ENCODE measurements at regions not wholly inside any gene's neighbourhood (a gene's known extent, or its start where the extent isn't known, plus 50 kb on each side); places are given as distances from the start of the nearest gene placed in this dataset.

DNA sequence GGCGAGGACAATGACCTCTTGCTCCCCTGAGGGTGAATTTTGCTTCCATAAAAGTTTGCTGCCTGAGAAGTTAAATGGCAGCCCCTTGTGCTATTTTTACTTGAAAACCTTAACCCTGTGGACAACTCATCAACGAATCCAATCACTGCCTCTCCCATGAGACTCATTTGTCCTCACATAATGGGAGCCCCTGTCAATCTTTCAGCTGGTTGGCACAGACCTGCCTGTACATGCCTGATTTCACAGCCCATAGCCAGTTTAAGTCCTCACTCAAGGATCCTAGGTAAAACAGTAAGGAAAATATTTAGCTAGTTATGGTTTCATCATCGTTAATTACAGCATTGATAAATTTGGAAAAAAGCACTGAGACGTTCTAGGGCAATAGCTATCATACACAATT is 207.4 kb downstream of the NHLRC3 start:
- DNase-seq, result no peak

DNA sequence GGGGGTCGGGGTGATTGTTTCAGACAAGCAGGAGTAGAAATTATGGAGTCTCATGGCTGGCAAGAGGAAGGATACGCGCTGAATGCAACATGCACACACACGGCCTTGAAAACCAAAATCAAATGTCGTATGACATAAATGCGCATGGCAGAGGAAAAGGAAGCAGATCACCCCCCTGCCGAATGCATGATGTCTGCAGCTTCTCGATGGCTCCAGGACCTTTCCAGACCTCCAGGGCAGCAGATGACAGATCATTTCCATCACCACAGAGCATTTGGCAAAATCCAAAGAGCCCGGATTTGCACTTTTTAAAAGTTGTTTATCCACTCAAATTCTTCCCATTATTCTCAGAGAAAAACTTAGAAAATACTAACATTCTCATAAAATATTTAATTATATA is 211.7 kb downstream of the NHLRC3 start:
- DNase-seq, result no peak

DNA sequence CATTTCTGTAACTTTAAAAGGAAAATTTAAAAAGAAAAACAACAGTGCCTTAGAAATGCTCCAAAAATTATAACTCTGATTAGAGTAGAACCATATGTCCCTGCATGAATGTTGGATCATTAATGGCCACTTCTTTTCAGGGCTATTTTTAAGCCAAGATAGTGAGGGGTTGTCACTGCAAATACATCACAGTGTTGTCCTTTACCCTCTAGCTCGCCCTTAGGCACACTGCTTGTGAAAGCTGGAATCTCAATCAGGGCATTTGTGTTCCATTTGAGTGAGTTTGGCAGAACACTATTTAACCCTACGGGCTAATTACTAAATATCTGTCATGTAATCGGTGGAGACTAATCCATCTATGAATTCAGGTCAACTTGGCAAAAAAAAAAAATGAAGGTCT is 212.2 kb downstream of the NHLRC3 start:
- DNase-seq, result no peak

DNA sequence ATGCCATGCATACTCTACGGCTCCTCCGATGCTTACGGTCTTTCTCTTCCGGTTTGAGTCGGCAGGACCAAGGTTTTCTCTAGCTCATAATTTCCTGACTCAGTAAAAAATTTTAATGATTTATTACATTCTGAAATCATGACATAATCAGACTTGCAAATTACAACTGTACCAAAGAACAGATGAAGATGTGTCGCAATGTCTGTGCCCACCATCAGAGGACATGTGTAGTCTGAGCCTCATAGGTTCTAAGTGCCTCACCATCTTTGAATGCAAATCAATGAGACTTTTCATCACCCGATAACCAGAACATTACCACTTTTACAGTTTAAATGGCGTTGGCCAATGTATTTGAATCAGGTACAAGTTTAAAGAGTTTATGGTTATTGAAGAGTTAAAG is 213.1 kb downstream of the NHLRC3 start:
- DNase-seq, result no peak

DNA sequence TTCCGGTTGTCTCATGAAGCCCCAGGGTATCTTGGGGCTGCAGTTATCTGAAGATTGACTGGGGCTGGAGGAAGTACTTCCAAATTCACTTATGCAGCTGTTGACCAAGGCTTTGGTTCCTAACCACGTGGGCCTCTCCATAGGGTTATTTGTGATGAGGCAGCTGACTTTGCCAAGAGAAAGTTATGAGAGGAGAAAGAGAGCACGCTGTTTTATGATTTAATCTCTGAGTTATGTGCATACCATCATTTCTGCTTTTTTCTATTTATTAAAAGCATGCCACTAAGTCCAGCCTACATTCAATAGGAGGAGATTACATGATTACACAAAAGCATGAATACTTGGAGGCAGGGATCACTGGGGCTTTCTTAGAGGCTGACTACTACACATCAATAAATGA is 215.5 kb downstream of the NHLRC3 start:
- no peak for DNase-seq

DNA sequence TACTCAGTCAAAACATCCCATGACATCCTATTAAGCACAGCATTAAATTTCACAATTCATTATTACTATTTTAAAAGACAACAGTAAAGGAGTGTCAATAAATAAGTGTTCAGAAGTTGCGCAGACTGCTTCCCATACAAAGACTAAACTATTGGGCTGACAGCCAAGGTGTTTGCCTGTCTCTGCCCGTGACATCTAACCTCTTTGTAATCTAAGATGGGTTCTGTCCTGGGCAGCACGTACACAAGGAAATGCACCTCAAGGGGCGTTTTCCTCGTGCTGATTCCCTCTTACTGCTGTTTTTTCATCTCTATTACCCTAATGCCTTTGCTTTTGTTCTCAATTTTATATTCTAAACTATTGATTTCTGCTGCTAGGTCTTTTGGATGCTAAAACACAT is 216.3 kb downstream of the NHLRC3 start:
- DNase-seq, result no peak

DNA sequence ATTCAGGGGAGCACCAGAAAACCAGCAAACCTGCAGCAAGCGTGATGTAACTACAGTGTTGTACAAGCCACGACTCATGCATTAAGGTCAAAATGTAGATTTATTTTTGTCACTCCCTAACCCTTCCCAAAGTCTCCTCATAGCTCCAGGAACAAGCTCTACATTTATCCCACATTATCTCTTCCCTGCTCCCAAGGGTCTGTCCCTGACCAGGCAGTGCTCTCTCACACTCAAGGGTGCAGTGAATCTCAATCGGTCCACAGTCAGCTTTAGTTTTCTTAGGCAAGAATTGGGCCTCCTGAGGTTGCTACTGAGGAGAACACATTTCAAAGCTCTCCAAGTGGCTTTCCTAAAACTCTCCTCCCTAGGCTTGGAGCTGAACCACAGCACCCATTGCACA is 219.4 kb downstream of the NHLRC3 start:
- no peak for DNase-seq

DNA sequence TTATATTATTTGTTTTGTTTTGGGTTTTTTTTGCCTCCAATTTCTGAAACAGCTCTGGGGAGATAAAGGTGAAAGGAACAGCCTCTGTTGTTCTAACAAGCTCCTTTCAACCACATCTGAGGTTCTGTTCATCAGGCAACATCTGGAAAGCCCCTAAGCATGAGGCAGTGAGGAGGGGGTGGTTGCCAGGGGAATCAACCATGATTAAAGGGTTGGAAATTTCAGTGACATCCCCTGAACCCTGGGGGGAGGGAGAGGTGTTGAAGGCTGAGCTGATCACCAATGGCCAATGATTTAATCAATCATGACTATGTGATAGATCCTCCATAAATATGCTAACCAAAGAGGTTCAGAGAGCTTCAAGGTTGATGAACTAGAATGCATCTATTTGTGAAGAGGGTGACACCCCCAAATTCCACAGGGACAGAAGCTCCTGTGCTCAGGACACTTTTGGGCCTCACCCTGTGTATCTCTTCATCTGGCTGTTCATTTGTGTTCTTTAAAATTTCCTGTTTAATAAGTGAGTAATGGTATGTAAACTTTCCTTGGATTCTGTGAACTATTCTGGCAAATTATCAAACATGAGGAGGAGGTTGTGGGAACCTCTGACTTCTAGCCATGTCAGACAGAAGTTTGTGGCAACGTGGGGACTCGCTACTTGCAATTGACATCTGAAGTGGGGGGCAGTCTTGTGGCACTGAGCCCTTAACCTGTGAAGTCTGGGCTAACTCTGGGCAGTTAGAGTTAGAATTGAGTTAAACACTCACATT is 221.3 kb downstream of the NHLRC3 start:
- DNase-seq, result no peak

DNA sequence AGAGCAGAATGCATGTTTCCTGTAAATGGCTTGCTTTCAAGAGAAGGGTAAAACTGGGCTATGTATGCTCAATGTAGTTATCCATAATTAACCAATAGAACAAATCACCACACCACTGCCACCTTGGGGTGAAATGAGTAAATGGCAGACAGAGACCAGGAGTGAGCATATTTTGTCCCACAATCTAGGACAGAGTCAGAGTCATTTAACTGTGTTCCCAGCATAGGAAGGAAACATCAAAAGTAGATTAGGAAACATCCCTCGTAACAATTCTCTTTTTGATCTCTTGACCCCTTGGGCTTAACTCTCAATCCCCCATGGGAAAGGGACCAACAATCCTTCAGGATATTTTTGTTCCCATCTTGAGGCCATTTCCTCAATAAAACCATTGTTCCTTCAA is 224.8 kb downstream of the NHLRC3 start:
- DNase-seq, result peak; percentile 78

DNA sequence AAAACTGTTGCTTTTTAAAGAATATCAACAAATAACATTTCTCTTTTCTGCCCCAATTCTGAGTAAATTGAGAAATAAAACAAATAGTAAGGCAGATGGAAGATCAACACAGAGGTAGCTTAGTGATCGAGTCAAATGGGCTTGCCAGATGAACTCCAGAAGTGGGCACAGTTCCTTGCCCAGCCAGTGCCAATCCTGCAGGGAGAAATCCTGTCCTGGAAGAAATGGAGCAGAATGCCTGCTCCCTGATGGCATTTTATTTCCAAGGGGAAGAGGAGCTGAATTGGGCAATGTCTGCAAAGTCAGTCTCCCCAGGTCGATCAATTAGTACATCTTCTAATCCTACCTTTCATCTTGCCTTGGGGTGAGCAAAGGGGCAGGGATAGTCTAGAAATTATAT is 225.3 kb downstream of the NHLRC3 start:
- no peak for DNase-seq

DNA sequence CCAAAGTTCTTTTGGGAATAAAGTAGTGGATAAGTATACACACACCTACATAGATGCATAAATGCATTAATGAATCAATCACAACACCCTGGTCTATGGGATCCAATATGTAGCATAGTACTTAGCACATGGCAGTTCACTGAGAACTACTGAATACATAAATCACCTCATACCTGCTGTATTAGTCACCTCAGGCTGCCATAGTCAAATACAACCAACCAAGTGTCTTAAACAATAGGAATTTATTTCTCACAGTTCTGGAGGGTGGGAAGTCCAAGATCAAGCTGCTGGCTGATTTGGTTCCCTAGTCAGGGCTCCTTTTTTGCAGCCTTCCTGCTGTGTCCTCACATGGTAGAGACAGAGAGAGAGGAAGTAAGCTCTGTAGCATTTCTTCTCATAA is 228.2 kb downstream of the NHLRC3 start:
- DNase-seq, result no peak

DNA sequence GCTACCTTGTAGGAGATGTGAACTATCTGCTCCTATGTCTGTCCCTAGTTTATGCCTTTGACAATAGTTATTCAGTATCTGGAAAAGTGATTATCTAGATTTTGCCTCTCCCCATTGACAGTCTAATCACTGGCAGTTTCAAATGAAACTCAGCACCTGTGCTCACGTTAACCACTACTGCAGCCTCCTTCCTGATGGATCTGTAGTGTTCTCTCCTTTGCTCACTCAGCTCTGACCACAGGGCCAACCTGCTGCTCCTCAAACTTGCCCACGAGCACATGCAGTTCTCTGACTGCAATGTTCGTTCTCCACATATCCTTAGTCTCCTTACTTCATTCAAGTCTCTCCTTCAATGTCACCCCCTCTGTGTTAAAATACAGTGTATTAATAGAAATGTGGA is 230.1 kb downstream of the NHLRC3 start:
- no peak for DNase-seq

DNA sequence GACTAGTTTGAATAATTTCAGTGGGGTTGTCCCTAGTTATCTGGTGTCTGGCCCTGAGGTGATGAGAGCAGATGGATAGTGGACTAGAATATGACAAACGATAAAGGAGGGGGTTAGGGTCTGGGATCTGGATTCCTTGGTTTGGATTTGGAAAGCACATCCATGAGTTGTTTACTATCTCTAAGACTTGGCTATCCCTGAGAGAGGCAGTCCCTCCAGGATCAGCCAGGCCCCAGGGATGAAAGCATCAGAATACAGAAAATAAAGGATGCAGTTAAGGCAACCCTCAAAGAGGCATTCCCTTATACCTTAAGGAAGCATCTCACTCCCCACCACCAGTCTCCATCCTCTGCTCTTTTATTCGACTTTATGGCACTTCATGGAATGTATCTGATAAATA is 230.7 kb downstream of the NHLRC3 start:
- no peak for DNase-seq

DNA sequence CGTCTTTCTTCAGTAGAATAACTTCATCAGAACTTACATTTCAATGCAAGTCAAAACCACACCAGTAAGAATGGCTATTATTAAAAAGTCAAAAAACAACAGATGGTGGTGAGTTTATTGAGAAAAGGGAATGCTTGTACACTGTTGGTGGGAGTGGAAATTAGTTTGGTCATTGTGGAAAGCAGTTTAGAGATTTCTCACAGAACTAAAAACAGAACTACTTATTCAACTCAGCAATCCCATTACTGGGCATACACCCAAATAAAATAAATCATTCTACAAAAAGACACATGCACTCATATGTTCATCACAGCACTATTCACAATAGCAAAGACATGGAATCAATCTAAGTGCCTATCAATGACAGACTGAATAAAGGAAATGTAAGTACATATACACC is 231.2 kb downstream of the NHLRC3 start:
- DNase-seq, result no peak

DNA sequence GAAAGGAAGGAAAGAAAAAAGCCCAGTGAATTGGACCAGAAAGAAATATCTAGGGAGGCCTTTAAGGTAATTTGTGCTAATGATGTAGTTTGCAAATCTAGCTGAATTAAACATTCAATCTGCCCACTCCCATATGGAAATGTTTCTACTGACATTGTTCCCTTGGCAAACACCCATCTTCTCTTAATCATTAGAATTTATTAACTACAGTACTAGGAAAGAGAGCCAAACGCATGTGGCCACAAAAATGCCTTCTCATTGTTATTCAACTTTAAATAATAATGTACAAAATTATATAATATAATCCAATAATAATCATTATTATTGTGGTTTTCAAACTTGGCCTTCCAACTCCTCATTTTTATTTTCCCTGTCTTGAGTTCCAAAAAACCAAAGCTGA is 234.7 kb downstream of the NHLRC3 start:
- no peak for DNase-seq

DNA sequence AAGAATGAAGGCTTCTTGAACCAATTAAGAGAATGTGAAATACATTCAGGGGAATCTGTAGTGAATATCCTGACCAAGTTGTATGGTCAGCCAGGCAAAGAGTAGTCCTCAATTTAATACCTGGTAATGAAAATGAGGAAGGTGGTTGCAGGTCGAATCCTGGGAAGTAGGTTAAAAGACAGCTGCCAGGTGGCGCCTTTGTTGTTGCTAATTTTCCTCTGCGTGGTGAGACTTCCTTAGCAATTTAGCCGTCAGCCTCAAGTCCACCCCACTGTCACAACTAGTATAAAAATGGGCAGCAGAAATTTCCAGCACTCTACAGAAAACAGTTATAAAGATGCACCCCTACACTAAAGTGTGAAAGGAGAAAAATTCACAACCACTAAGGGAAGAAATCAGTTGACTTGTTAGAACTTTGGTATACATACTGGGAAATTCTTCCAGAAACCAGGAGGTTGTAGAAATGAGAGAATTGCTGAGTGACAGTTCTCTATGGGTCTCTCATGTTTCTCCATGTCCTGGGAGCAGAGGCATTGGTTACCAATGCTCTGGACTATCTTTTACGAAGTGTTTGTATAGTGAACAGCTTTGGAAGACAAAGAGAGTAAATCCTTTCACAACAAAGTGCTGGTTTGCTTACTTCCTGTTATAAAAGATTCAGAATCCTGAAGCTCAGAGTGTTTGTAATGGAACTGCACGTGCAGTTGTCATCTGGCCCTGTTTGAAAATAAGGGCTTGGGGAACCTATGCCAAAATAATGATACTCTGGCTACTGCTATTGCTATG is 235.9 kb downstream of the NHLRC3 start:
- DNase-seq, result no peak

DNA sequence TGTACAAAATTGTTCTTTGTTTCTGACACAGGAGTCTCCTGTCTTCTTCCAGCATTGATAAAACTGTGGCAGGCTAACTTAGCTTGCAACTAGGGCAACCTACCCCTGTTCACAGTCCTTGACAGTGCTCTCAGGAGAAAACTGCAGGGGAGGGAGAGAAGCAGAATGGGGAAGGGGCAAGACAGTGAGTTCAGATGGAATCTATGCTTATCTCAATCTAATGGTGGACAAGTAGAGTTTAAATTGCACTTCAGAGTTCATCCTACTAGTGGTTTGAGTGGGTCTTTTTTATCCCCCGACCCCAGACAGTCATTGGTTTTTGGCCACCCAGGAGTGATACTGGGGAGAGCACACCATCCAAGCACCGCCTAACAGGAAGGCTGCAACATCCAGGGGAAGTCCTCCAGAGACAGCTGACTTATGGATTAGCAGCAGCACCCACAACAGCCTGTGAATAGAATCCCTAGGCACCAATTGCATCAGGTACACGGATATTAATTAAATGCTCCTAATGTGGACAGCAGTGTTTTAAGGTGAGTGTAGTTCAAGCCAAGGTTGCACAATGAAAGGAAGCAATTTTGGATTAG is 236.6 kb downstream of the NHLRC3 start:
- DNase-seq, result no peak

DNA sequence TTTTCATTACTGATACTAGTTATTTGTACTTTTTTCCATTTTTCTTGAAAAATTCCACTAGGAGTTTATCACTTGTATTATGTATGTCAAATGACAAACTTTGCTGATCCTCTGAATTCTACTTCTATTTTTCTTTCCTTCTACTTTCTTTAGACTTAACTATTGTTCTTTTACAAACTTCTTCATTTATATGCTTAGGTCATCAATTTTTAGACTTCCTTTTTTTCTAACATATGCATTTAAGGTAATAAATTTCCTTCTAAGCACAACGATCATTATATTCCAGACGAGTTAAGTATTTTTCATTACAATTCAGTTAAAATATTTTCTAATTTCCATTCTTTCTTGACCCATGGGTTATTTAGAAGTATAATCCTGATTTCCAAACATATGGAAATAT is 240.8 kb downstream of the NHLRC3 start:
- no peak for DNase-seq

DNA sequence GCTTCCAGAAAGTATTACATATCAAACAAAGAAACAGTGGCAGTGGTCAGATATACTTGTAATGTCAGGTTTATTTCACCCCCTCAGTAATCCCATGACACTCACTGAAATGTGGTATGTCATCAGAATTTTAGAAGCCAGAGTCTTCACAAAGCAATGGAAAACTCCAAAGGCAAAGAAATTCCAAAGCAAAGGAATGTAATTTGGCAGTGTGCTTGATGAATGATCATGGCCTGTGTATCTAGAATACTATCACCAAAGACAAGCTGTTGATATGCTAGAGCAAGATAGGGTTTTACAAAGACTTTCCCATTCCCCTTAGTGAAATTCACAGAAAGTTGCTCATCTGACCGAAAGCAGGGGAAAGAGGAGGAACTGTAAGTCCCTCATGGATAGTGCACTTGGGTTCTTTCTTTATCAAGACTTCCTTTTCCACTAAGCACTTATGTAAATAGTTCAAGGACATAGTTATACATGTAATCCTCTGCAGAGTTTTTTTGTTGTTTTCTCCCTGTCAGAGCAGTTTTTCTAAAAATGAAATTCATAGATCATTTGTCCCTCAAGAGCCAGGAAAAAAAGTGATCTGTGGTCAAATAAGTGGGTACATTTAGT is 243.4 kb downstream of the NHLRC3 start:
- DNase-seq, result no peak

DNA sequence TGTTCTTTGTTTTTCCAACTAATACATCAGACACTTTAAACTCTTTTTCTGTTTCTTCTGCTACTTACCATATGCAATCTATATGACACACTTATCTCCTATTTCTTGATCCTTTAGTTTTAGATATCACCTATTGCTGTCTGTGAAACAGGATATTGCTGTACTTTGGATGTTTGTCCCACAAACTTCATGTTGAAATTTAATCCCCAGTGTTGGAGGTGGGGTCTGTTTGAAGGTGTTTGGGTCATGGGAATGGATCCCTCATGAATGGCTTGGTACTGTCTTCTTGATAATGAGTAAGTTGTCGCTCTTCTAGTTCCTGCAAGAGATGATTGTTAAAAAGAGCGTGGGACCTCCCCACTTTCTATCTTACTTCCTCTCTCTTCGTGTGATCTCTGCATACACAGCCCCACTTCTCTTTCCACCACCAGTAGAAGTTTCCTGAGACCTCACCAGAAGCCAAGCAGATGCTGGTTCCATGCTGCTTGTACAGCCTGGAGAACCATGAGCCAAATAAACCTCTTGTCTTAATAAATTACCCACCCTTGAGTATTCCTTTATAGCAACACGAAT is 244.2 kb downstream of the NHLRC3 start:
- no peak for DNase-seq

DNA sequence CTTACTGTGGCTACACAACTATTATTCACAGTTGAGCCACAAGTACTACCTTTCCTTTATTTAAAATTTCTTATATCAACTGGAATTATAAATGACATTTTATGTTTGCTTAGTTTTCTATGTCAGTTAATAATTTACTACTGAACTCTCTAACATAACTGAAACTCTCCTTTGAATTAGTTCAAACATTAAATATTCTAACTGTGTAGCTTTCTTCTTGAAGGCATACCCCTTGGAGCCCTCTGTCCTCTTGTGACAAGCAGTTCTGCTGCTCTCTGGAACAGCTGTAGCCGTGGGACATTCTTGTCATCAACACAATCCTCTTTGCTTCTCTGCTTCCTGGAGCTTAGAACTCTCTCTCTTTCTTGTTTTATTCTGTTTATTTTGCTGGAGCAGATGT is 244.8 kb downstream of the NHLRC3 start:
- no peak for DNase-seq

DNA sequence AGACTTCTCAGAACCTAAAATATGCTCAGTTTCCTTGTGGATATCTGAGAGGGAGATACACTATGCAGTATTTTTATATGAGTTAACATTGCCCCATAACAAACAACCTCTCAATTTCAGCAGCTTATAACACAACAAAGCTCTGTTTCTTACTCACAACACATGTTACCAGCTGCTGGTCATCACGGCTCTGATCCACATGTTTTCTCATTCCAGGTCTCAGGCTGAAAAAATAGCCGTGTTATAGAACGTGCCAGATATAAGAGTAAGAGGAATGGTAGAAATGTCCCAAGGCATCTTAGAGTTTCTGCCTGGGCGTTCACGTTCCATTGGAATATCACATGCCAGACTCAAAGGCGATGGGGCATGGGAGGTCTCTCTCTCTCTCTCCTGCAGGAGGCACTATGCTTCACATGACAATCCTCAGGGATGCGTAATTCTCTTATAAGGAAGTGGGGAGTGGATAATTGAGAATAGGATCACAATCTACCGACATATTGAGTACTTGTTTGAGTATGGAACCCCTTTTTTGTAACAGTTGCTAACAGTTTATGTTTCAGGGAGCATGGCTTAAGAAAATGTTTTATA is 246.6 kb downstream of the NHLRC3 start:
- no peak for DNase-seq

All from midbrain (tissue), 1 donor.